ENCODE measurements at regions not wholly inside any gene's neighbourhood (a gene's known extent, or its start where the extent isn't known, plus 50 kb on each side); places are given as distances from the start of the nearest gene placed in this dataset.

DNA sequence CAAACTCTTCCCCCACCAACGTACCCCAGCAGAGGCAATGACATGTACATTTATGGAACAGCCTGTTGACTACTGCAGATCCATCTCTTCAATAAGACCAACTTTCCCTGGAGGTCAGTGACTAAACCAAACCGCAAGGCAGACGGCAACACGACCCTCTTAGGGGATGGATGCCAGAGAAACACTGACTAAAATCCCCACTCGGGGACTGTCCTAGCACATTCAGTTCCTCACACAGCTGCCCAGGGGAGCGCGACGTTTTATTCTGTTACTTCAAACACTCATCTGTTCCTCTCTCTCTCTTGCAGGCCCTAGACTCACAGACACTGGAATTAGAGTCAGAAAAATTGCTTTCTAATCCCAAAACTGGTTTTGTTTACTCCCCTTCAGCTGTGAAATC is 146.5 kb upstream of the PRSS1 start:
- no peak overlapping the region for H3K4me3 ChIP-seq
- no peaks in the 10 kb centered on the region for H3K4me1 ChIP-seq
- no peak overlapping the region for H3K27ac ChIP-seq
- no peaks in the 10 kb centered on the region; the same call in 1 of the 2 replicates for H3K27me3 ChIP-seq
- H3K9me3 ChIP-seq (replicated peaks): no peaks in the 10 kb centered on the region
- no peaks in the 10 kb centered on the region for H3K36me3 ChIP-seq
- DNase-seq: peak; percentile 10 to 32

DNA sequence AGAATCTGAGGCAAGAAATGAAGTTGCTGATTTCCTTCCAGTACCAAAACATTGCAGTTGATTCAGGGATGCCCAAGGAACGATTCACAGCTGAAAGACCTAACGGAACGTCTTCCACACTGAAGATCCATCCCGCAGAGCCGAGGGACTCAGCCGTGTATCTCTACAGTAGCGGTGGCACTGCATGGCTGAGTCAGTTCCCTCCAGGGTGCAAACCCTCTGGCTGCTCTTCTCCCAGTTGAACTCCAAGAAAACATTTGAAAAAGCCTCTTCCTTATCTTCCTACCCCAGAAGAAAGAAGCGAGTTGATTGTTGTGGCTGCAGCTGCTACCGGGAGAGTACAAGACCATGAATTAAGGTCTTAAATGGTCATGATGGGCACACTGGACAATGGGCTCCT is 147.1 kb upstream of the PRSS1 start:
- H3K4me3 ChIP-seq: no peak overlapping the region
- no peaks in the 10 kb centered on the region for H3K36me3 ChIP-seq
- no peaks in the 10 kb centered on the region for H3K4me1 ChIP-seq
- no peaks in the 10 kb centered on the region; the same call in 1 of the 2 replicates for H3K27me3 ChIP-seq
- H3K27ac ChIP-seq: no peak overlapping the region
- no peak for DNase-seq
- no peaks in the 10 kb centered on the region for H3K9me3 ChIP-seq (replicated peaks)

DNA sequence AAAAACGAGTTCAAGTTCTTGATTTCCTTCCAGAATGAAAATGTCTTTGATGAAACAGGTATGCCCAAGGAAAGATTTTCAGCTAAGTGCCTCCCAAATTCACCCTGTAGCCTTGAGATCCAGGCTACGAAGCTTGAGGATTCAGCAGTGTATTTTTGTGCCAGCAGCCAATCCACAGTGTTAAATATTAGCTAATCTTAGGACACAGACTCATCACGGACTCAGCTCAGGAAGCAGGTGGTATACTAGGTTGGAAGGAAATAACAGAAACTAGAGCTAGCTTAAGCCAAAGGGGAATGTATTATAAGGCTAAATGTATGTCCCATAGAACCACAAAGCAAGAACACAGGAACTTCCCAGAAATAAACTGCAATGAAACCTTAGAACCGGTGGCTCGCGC is 151.0 kb upstream of the PRSS1 start:
- Histone ChIP-seq H3K27me3 (peaks cover 16% of the 10 kb centered on the region), H3K36me3 (no peaks in the 10 kb centered on the region), H3K9me3 (replicated peaks) (no peaks in the 10 kb centered on the region), H3K4me1 (no peaks in the 10 kb centered on the region), H3K4me3 (no peak overlapping the region), H3K27ac (no peak overlapping the region)
- DNase-seq: no peak

DNA sequence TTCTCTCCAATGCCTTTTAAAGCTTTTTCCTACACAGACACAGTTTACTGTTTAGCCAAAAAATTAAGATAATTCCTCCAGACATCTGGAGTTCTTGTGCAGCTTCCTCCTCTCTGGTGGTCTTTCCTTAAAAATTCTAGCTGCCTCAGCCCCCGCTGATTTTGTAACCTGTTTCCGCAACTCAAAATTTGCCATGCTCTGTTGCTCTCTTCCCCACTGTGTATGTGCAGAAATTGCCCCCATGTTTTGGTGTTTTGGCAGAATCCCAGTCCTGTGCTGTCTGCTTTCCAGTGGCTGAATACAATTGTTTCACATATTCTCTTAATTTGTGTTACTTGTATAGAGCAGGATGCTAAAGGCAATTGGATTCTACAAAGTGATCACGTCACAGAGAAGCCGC is 151.7 kb upstream of the PRSS1 start:
- no peak for DNase-seq
- H3K4me3 ChIP-seq: no peak overlapping the region
- H3K36me3 ChIP-seq: no peaks in the 10 kb centered on the region
- H3K27me3 ChIP-seq: peaks cover 16% of the 10 kb centered on the region
- H3K9me3 ChIP-seq (replicated peaks): no peaks in the 10 kb centered on the region
- no peak overlapping the region for H3K27ac ChIP-seq
- H3K4me1 ChIP-seq: no peaks in the 10 kb centered on the region

DNA sequence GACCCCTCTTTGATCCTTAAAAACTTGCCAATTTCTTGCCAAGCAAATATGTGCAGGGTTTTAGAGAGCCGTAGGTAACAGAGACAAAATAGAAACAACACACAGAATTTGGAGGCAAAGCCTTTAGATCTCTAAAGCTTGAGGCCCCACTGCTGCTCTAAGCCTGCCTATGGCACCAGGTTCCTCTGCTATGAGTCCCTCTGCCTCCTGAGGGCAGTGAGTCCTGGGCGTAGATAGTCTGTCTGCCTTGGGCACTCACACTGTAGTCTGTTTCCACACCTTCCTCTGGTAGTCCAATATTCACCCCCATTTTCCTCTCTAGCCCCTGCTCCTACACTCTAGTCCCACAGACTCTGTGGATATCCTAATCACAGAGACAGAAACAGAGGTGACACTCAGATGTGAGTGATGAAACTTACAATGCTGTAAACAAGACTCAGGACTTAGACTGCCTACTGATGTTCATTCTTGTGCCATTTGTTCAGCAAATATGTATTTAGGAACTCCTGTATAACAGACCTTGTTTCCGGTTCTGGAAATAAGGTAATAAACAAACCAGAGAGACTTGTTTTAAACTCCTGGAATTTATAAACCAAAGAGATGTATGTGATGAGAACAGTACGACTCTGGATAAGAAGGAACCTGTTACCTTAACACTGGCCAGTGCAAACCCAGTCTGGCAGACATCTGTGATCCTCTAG is 153.3 kb upstream of the PRSS1 start:
- DNase-seq: no peak
- Histone ChIP-seq H3K4me1 (no peaks in the 10 kb centered on the region), H3K27me3 (peaks cover 22% of the 10 kb centered on the region), H3K9me3 (replicated peaks) (no peaks in the 10 kb centered on the region), H3K27ac (no peak overlapping the region), H3K36me3 (no peaks in the 10 kb centered on the region), H3K4me3 (no peak overlapping the region)

DNA sequence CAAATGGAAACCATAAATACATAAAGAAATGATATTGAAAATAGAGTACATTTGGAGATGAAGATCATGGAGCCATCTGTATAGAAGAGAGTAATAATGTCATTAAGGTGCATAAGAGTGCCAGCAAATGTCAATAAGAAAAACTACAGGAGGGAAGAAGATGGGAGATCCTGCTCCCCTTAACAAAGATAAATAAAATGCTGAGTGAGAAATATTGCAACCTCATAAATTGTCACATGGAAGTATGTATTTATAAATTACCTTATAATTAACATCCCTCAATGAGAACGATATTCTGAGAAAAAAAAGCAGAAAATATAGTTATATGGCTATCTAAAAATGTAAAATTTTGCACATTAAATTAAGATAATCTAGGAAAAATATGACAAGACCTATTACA is 155.2 kb upstream of the PRSS1 start:
- no peak overlapping the region for H3K27ac ChIP-seq
- H3K4me1 ChIP-seq: no peaks in the 10 kb centered on the region
- no peaks in the 10 kb centered on the region for H3K36me3 ChIP-seq
- no peak for DNase-seq
- H3K9me3 ChIP-seq (replicated peaks): no peaks in the 10 kb centered on the region
- peaks cover 24% of the 10 kb centered on the region for H3K27me3 ChIP-seq
- no peak overlapping the region for H3K4me3 ChIP-seq

DNA sequence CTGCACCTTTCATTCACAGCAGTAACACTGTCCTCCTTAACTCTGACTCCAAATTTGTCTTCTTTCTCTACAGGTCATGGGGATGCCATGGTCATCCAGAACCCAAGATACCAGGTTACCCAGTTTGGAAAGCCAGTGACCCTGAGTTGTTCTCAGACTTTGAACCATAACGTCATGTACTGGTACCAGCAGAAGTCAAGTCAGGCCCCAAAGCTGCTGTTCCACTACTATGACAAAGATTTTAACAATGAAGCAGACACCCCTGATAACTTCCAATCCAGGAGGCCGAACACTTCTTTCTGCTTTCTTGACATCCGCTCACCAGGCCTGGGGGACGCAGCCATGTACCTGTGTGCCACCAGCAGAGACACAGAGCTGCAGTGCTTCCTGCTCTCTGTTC is 156.2 kb upstream of the PRSS1 start:
- Histone ChIP-seq H3K27me3 (peaks cover 24% of the 10 kb centered on the region), H3K4me3 (no peak overlapping the region), H3K9me3 (replicated peaks) (no peaks in the 10 kb centered on the region), H3K36me3 (no peaks in the 10 kb centered on the region), H3K4me1 (no peaks in the 10 kb centered on the region), H3K27ac (no peak overlapping the region)
- DNase-seq: no peak

DNA sequence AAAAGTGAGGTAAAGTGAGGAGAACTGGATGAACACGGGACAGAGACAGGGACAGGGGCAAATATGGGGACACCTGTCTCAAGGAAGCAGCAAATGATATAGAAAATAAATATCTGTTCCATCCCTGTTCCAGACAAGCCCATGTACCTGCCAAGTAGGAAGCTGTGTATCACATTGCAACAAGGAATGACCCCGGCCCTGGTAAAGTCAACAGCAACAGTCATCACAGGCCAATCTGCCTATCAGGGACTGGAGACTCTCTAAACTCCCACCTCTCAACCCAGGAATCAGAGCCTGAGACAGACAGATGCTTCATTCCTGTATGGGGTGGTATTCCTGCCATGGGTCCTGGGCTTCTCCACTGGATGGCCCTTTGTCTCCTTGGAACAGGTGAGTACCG is 156.6 kb upstream of the PRSS1 start:
- DNase-seq: no peak
- Histone ChIP-seq H3K27ac (no peak overlapping the region), H3K27me3 (peaks cover 24% of the 10 kb centered on the region), H3K9me3 (replicated peaks) (no peaks in the 10 kb centered on the region), H3K4me1 (no peaks in the 10 kb centered on the region), H3K4me3 (no peak overlapping the region), H3K36me3 (no peaks in the 10 kb centered on the region)

DNA sequence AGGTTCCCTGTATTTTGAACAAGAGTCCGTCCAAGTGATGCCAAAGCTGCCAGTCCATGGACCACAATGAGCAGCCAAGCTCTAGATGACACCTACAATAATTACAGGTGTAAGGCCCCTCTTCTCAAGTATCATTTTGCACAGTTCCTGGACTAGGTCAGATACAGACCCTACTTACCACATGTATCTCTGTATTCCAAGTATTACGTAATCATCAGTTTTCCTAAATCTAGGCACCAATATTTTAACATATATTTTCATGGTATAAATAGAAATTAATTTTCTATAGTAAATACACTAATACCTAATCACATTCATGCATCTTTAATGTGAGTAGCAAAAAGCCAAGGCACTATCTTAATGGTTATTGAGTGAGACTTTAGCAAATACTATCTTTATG is 157.0 kb upstream of the PRSS1 start:
- no peaks in the 10 kb centered on the region for H3K4me1 ChIP-seq
- H3K27me3 ChIP-seq: peaks cover 24% of the 10 kb centered on the region
- no peak overlapping the region for H3K4me3 ChIP-seq
- no peaks in the 10 kb centered on the region for H3K9me3 ChIP-seq (replicated peaks)
- no peak for DNase-seq
- H3K27ac ChIP-seq: no peak overlapping the region
- H3K36me3 ChIP-seq: no peaks in the 10 kb centered on the region

DNA sequence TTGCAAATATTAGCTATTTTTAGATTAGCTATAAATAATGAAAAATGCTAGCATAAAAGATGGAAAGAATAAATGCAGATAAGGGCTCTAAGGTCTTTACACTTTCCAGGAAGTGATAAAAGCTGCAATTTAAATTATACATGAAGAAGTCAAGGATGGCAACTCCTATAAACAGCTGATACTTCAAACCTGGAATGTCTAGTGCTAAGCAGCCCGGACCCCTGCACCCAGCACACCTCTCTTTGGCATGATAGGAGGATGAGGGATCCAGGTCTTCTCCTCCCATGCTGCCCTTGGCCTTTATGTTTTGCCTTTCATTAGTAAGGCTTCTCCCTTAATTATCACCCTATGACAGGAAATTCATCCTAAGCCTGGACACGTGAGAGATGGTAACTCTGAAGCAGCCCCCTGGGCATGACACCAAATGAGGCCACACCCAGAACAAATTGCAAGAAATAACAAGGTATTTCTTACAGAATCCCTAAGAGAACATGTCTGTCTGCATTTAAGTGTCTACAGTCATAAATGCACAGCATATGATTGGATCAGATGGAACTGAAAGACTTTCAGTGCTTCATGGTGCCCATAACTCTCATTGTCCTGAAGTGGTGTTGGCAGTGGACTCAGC is 158.3 kb upstream of the PRSS1 start:
- H3K9me3 ChIP-seq (replicated peaks): no peaks in the 10 kb centered on the region
- peaks cover 22% of the 10 kb centered on the region for H3K27me3 ChIP-seq
- no peak for DNase-seq
- H3K36me3 ChIP-seq: no peaks in the 10 kb centered on the region
- H3K27ac ChIP-seq: no peak overlapping the region
- no peak overlapping the region for H3K4me3 ChIP-seq
- no peaks in the 10 kb centered on the region for H3K4me1 ChIP-seq

DNA sequence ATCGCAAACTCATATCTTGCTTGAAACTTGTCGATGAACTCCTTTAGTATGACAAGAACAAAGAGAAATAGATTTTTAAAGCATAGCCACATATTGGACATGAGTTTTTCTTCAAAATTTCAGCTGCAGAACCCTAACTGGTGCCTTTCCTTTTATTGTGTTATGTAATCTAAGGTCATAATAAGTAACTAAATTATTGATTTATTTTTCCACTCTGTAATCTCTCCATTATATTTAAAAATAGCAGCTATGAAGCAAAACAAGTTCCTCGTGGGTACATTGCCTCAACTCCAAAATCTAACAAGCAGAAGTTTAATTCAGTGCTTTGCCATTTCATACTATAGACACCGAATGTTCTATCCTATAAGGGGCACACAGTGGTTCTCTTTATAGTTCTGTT is 159.2 kb upstream of the PRSS1 start:
- H3K36me3 ChIP-seq: no peaks in the 10 kb centered on the region
- no peak for DNase-seq
- no peaks in the 10 kb centered on the region for H3K9me3 ChIP-seq (replicated peaks)
- H3K27ac ChIP-seq: no peak overlapping the region
- H3K4me1 ChIP-seq: no peaks in the 10 kb centered on the region
- H3K4me3 ChIP-seq: no peak overlapping the region
- peaks cover 16% of the 10 kb centered on the region for H3K27me3 ChIP-seq

DNA sequence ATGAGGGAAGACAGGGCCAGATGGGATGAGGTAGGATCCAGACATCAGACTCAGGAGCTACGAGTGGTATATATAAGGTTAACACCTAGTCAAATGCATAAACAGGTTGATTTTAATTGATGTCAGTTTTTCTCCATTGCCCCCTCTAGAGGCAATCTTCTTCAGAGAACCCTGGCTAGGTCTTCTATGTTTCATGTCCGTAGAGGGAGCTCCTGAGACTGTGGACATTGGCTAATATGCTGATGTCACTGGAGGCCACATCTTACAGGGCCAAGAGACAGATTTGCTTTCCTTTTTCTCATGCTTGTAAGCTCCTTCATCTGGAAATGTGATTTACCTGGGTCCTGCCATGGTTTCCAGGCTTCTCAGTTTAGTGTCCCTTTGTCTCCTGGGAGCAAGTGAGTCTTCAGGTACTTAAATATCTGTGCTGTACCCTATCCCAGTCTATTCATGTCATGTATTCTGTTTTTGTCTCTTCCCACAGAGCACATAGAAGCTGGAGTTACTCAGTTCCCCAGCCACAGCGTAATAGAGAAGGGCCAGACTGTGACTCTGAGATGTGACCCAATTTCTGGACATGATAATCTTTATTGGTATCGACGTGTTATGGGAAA is 161.6 kb upstream of the PRSS1 start:
- Histone ChIP-seq H3K4me1 (no peaks in the 10 kb centered on the region), H3K27ac (no peak overlapping the region), H3K9me3 (replicated peaks) (no peaks in the 10 kb centered on the region), H3K36me3 (no peaks in the 10 kb centered on the region), H3K4me3 (no peak overlapping the region), H3K27me3 (peaks cover 8% of the 10 kb centered on the region; the same call in 1 of the 2 replicates)
- DNase-seq: peak in 1 of 2 experiments; percentile 47

DNA sequence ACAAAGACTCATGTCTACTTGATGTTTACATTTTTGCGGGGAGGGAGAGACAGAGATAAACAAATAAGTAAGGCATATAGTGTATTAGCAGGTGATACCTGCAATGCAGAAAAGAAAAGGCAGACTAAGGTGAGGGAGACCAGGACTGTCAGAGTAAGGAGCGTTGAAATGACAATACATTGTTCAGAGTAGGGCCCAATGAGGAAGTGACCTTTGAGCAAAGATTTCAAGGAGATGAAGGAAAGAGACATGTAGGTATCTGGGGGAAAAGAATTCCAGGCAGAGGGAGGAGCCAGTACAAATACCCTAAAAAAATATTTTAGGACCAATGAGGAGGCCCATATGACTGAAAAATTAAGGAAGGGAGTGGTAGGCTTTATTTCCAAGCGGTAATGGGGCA is 162.7 kb upstream of the PRSS1 start:
- no peaks in the 10 kb centered on the region for H3K4me1 ChIP-seq
- no peak overlapping the region for H3K27ac ChIP-seq
- H3K27me3 ChIP-seq: peaks cover 8% of the 10 kb centered on the region; the same call in 1 of the 2 replicates
- H3K9me3 ChIP-seq (replicated peaks): no peaks in the 10 kb centered on the region
- H3K36me3 ChIP-seq: no peaks in the 10 kb centered on the region
- DNase-seq: no peak
- no peak overlapping the region for H3K4me3 ChIP-seq

DNA sequence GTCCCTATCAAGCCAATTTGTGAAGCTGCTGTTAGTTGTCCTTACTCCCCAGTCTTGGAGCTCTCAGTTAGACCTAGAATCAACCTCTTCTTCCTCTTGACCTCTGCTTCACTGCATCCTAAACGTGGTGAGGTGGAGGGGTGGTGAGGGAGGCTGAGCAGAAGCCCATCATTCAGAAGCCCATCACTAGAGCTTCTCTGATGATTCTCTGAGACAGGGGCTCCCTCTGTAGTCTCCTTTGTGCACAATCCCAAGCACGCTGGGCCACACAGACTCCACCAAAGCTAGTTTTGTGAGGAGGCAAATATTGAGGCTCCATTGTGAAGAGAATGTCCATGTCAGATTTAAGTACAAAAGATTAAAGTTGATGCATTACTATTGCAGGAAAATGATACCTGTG is 163.8 kb upstream of the PRSS1 start:
- no peaks in the 10 kb centered on the region for H3K9me3 ChIP-seq (replicated peaks)
- no peaks in the 10 kb centered on the region for H3K36me3 ChIP-seq
- no peaks in the 10 kb centered on the region for H3K4me1 ChIP-seq
- DNase-seq: no peak
- H3K27ac ChIP-seq: no peak overlapping the region
- H3K4me3 ChIP-seq: no peak overlapping the region
- peaks cover 3% of the 10 kb centered on the region; the same call in 1 of the 2 replicates for H3K27me3 ChIP-seq

DNA sequence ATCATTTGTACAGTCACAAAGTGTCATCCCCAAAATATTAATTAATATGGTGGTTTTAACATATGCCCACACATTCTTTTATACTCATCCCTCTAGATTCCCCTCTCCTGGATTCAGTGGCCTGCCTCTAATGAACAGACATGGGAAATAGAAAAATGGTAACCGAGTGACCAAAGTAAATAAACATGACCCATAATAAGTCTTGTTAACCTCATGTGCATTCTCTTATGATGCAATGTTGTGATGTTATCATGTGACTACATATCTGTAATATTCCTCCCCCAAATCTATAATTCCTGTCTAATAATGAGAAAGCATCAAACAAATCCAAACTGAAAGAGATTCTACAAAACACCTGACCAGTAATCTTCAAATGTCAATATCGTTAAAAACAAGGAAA is 164.5 kb upstream of the PRSS1 start:
- H3K4me1 ChIP-seq: no peaks in the 10 kb centered on the region
- no peak overlapping the region for H3K27ac ChIP-seq
- peaks cover 2% of the 10 kb centered on the region for H3K27me3 ChIP-seq
- H3K36me3 ChIP-seq: no peaks in the 10 kb centered on the region
- no peak overlapping the region for H3K4me3 ChIP-seq
- DNase-seq: no peak
- no peaks in the 10 kb centered on the region for H3K9me3 ChIP-seq (replicated peaks)

All from SJCRH30 (cell line).